ENCODE measurements at regions not wholly inside any gene's neighbourhood (a gene's known extent, or its start where the extent isn't known, plus 50 kb on each side); places are given as distances from the start of the nearest gene placed in this dataset.
"Not testable (repeated sequence)": the region's sequence is repeated elsewhere in the genome, so short reads cannot be mapped to it uniquely, and the experiment has no call there.

DNA sequence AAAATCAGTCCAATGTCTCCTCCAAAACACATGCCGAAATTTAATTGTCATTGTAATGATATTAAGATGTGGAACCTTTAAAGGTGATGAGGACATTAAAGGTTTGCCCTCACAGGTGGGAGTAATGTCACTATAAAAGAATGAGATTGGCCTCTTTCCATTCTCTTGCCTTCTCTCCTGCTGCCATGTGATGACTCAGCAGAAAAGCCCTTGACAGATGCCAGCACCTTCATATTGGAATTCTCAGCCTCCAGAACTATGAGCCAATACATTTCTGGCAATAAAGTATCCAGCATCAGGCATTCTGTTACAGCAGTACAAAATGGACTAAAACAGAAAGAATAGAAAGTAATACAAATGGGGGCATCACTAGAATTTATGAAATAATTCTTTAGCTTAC lies 609.7 kb downstream of the SLC16A7 start:
- no peak for DNase-seq

DNA sequence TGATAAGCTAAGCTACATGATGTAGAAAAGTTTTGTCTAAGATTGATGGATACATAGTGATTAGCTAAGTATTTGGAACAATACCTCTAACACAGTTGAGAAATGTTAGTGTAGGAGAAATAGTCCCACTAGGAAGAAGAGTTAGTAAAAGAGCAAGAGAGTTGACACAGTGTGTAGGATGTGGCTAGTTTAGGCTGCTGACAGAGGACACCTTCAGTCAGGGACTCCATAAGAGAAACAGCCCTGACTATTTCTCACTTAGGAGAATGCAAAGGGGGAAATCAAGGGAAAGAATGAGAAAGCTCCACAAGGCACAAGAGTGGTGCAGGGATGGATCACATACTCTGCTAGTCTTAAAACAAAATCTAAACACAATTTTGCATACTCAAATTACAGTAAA lies 613.7 kb downstream of the SLC16A7 start:
- DNase-seq = no peak

DNA sequence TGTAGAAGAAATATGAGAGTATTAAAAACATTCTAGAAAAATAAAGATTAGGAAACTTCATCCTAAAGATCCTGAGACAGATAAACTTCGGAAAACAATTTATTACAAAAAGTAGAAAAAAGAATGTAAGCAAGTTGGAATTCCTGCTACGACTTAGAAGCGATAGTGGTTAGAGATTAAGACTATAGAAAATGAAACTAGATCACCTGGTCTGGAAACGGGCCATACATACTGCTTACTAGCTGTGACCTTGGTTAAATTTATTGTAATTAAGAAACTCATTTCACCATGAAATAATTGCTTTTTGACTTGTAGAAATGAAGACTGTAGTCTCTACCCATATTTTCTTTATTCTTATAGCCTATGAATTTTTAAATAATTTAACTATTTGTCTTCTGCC lies 614.1 kb downstream of the SLC16A7 start:
- DNase-seq = no peak

DNA sequence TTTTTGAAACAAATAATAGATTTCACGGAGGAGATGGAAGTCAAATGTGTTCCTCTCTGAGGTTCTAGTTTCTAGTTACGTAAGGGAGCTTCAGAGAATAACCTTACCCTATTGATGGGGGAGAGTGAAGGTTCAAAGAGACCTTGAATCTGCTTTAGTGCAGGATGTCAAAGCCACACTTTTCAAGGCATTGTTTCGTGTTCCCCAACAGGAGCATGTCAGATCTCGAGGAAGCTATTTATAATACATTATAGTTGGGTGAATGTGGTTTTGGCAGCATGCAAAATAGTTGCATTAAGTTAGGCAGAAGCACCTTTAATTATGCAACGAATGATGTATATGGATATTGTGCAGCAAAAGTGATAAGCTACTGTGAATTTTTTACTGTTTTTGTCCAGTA lies 614.9 kb downstream of the SLC16A7 start:
- DNase-seq = no peak

DNA sequence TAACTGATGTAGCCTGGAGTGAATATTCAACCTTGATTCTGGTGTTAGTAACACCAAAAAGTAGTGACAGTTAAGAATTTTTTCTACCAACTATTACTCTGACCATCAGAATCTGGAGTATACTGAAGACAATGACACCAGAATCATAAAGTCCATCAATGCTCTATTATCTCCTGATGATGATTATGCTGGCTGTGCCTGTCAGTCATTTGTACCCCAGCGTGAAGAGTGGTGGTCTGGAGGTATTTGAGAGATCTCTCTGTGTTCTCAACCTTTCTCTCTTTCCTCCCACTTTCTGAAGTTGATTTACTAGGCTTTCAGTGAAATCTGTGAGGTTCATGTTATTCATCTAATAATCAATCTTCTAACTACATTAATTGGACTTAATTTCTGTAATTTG lies 615.4 kb downstream of the SLC16A7 start:
- DNase-seq = no peak

DNA sequence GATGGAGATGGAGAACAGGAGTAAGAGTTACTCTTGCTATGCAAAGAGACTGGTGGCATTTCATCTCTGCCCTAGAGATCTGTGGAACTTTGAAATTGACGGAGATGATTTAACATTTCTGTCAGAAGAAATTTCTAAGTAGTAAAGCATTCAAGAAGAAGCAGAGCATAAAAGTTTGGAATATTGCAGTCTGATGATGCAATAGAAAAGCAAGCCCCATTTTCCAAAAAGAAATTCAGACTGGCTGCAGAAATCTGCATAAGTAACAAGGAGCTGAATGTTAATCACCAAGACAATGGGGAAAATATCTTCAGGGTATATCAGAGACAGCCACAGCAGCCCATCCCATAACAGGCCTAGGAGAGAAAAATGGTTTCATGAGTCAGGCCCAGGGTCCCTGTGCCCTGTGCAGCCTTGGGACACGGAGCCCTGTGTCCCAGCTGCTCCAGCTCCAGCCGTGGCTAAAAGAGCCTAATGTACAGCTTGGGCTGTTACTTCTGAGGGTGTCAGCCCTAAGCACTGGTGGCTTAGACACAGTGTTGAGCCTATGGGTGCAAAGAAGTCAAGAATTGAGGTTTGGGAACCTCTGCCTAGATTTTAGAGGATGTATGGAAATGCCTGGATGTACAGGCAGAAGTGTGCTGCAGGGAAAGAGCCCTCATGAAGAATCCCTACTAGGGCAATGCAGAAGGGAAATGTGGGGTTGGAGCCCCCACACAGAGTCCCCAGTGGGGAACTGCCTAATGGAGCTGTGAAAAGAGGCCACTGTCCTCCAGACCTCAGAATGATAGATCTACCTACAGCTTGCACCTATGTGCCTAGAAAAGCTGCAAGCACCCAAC lies 616.6 kb downstream of the SLC16A7 start:
- DNase-seq = no peak

DNA sequence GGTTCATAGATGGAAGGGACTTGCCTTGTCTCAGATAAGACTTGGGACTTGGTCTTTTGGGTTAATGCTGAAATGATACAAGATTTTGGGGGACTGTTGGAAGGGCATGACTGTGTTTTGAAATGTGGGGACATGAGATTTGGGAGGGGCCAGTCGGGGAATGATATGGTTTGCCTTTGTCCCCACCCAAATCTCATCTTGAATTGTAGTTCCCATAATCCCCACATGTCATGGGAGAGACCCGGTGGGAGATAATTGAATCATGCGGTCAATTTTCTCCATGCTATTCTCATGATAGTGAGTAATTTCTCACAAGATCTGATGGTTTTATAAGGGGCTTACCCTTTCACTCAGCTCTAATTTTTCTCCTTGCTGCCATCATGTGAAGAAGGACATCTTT lies 617.4 kb downstream of the SLC16A7 start:
- not testable (repeated sequence) for DNase-seq

DNA sequence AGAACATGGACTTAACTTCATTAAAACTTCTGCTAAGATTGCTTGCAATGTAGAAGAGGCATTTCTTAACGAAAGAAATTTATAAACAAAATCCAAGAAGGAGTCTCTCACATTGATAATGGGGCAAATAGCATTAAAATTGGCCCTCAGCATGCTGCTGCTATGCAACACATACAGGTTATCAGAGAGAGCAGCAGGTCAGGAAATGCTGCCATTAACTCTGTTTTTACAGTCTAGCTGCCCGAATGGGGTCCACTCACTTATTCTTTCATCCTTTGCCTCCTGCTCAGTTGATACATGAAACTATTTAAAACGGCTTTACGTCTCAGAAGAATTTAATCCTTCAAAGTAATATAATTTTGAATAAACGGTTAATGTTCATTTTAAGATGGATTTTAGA lies 620.4 kb downstream of the SLC16A7 start:
- DNase-seq = no peak

DNA sequence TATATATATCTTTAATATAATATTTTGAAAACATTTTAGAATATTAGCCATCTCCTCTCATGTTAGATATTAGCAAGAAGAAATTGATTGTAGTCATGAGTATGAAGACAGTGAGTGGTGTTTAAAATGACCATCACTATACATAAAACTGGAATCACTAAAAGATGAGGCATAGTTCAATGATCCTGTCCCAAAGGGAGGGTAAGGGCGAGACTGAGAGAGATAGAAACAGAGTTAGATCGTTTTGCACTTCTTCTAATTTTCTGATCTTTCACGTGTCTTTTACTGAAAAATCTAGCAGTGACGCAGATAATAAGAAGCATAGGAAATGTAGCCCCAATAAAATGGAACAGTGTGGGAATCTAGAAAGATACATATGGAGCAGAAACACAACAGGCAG lies 627.4 kb downstream of the SLC16A7 start:
- no peak for DNase-seq

DNA sequence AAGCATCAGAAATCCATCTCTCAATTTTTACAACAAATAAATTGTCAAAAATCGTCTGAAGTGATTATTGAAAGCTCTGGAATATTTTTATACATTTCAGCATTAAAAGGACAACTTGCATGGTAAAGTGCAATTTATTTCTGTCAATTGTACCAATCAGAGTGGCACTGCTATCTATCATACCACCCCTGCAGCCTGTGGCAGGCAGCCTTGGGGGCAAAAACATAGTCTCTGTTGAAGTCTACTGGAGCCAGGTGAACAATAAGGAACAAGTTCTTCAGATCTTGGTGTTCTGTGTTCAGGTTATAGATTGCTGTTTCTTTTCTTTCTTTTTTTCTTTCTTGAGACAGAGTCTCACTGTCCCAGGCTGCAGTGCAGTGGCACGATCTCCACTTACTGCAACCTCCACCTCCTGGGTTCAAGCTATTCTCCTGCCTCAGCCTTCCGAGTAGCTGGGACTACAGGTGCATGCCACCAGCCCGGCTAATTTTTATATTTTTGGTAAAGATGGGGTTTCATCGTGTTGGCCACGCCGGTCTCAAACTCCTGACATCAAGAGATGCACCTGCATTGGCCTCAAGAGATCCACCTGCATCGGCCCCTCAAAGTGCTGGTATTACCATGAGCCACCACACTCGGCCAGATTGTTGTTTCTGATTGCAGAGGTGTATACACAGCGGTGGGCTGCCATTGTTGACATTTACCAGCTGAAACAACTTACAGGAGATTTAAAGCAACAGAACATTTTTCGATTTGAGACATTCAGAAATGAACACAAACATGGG lies 629.6 kb downstream of the SLC16A7 start:
- peak in 1 of 2 experiments; percentile 0 for DNase-seq

DNA sequence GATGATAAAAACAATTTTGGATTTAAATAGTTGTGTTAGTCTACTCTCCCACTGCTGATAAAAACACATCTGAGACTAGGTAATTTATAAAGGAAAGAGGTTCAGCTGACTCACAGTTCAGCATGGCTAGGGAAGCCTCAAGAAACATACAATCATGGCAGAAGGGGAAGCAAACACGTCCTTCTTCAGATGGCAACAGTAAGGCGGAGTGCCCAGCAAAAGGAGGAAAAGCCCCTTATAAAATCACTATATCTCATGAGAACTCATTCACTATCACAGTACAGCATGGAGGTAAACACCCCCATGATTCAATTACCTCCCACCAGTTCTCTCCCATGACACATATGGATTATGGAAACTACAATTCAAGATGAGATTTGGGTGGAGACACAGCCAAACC lies 632.1 kb downstream of the SLC16A7 start:
- no peak for DNase-seq

DNA sequence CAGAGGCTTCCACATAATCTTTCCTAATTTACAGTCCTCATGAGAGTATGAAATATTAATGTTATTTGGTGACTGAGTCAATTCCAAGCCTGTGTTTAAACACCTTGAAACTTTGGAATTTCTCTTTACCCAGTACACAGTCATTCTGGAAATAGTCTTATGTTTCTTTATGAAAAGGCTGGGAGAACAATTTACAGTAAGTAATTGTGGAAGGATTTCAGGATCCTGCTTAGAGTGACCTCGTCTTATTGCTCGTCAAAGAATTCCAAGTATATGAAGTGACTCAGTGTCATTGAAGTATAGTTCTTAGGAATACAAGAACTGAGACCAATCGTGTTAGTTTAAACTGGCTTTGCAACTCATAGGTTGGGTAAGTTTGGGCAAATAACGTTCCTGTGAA lies 634.2 kb downstream of the SLC16A7 start:
- DNase-seq = no peak

DNA sequence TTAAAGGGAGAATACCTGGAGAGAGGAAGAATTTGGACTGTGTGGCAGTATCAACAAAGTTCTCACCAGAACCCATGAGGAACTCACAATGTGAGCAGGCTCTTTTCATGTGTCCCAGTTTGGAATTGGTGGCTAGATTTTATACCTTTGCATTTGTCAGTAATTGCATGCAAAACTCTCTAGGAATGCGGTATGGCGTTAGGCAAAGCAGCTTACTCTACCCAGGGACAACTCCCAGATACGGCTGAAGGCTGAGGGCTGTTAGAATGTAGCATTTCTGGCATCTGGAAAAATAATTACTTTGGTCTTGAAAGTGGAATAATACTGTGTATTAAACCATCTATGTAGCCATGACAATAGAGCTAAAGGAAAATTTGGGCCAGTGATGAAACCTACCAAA lies 635.5 kb downstream of the SLC16A7 start:
- DNase-seq = no peak

DNA sequence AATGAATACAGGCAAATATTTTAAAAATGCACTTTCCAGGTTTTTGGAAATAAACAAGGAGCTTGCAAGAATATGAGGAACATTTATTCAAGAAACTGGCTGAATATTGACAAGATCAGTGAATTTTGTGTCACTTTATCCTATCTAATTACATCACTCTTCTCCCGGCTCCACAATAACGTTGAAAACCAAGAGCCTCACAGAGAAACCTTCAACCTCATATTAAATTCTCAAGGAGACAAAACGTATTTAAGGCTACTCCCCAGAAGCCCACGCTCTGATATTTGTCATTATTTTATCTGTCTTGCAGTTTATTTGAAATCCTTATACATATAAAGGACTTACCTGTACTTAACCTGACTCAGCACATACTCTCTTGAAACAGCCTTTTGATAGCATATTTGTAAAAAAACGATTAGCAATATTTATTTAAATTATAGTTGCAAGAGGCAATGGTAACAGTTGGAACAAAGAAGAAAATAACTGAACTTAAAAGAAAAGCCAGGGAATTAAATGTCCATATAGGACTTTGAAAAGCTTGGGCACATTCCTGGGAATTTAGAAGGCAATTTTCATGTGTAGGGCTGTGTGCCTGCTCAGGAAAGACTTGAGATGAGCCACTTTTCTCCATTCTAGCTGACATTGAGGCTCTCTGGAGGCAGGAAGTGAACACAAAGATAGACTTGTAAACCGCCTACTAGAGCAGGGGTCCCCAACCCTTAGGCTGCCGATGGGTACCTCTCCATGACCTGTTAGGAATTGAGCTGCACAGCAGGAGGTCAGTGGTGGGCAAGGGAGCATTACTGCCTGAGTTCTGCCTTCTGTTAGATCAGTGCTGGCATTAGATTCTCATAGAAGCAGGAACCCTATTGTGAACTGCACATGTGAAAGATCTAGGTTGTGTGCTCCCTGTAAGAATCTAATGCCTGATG lies 636.4 kb downstream of the SLC16A7 start:
- DNase-seq = no peak

DNA sequence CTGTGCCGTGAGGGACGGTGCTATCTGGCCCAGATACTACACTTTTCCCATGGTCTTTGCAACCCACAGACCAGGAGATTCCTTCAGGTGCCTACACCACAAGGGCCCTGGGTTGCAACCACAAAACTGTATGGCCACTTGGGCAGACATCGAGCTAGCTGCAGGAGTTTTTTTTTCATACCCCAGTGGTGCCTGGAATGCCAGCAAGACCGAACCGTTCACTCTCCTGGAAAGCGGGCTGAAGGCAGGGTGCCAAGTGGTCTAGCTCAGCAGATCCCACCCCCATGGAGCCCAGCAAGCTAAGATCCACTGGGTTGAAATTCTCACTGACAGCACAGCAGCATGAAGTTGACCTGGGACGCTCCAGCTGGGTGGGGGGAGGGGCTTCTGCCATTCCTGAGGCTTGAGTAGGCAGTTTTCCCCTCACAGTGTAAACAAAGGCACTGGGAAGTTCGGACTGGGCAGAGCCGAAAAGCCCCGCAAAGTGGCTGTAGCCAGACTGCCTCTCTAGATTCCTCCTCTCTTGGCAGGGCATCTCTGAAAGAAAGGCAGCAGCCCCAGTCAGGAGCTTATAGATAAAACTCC lies 638.9 kb downstream of the SLC16A7 start:
- not testable (repeated sequence) for DNase-seq

DNA sequence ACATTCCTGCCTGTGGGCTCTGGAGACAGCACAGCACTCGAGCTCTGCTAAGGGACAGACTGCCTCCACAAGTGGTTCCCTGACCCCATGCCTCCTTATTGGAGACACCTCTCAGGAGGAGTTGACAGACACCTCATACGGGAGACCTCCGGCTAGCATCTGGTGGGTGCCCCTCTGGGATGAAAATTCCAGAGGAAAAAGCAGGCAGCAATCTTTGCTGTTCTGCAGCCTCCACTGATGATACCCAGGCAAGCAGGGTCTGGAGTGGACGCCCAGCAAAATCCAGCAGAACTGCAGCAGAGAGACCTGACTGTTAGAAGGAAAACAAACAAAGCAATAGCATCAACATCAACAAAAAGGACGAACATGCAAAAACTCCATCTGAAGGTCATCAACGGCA lies 639.4 kb downstream of the SLC16A7 start:
- no peak for DNase-seq

DNA sequence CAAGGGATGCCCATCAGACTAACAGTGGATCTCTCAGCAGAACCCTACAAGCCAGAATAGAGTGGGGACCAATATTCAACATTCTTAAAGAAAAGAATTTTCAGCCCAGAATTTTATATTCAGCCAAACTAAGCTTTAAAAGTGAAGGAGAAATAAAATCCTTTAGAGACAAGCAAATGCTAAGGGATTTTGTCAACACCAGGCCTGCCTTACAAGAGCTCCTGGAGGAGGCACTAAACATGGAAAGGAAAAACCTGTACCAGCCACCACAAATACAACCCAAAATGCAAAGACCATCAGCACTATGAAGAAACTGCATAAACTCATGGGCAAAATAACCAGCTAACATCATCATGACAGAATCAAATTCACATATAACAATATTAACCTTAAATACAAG lies 640.6 kb downstream of the SLC16A7 start:
- DNase-seq = not testable (repeated sequence)

DNA sequence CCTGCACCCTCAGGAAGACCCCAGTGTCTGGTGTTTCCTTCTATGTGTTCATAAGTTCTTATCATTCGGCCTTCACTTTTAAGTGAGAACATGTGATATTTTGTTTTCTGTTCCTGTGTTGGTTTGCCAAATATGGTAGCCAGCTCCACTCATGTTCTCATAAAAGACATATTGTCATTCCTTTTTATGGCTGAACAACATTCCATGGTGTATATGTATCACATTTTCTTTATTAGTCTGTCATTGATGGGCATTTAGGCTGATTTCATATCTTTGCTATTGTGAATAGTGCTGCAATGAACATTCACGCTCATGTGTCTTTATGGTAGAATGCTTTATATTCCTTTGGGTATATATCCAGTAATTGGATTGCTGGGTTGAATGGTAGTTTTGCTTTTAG lies 645.1 kb downstream of the SLC16A7 start:
- DNase-seq = no peak

DNA sequence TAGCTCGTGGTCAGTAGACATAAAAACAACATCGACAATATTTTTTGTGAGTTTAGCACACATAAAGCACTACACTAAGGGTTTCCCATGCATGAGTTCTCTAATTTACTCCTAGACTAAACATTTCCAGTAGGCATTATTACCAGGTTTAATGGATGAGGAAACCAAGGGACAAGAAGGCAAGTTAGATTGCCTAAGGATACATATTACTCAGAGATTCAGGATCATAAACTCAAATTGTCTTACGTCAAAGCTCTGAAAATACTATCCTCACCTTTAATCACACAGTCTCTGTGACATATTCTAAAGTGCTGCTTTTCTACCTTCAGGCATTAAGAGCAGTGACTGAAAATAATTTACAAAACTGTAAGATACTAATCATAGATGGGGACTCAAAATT lies 655.3 kb downstream of the SLC16A7 start:
- DNase-seq = no peak

DNA sequence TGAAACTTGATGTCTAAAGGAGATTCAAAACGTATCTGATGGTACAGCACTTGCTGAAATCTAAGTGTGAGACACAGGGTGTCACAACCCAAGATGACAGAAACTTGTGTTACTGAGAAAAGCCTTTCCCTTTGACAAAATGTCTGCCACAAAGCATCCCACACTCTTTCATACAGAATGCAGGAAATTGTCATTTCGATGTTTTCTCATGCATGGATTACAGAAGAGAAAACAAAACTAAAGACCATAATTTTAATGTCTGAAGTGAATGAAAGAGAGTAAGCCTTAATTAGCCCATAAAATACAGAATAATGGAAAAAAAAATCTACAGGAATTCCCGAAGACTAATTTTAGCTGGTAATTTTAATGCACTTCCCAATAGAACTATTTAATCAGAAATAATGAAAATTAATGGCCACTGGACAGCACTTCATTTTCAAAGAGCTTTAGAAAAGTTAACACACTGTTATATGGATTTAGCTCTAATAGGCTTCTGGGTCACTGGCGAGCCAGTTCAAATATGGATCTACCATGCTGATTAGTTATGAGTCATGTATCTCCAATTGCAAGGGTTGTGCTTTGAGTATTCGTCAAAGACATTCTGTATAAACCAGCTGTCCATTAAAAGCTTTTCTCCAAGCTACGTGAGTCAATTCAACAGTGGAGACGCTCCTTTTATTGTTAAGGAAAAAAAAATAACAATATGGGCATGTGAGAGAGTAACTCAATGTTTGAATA lies 656.7 kb downstream of the SLC16A7 start:
- DNase-seq = no peak

DNA sequence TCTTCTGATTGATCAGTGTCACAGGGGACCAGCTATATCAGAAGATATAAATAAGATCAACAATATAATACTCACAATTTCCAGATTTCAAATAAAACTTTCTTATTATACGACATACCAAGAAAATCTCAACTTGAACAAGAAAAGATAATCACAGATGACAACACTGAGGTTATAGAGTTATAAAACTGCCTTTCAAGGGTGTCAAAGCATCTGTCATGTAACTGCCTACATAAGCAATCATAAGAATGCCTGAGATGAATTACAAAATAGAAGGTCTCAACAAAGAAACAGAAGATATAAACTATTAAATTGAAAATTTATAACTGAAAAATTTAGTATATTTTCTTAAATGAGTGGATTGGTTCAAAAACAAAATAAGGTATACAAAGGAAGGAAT lies 659.2 kb downstream of the SLC16A7 start:
- DNase-seq = no peak

DNA sequence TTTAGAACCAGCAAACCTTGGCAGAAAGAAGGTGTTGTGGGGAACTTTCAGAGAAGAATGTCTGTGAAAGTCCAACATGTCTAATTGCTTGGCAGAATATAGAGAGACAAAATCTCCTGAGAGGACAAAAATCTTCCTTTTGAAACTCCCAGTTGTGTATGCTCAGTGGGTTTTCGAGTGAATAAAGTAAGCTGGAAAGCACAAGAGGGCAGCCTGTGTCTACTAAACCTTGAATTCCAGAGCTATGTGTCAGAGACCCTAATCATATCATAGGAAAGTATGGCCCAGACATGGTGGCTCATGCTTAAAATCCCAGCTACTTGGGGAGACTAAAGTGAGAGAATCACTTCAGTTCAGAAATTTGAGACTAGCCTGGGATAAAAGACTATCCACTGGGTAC lies 661.2 kb downstream of the SLC16A7 start:
- no peak for DNase-seq
